A549 (cell line): ENCODE measurements at regions not wholly inside any gene's neighbourhood (a gene's known extent, or its start where the extent isn't known, plus 50 kb on each side); places are given as distances from the start of the nearest gene placed in this dataset.

Experiments used
- CTCF ChIP-seq: fragments of >200 bp; sonication (Bioruptor Twin); formaldehyde crosslinking; IDR thresholded peaks from 3 replicates; pipeline ENCODE4 v1.5.1; 2016
- MAZ ChIP-seq: fragments of 150-350 bp; IDR thresholded peaks from 2 replicates; pipeline ENCODE4 v1.6.1; 2014; ENCODE audit warnings: antibody characterized with exemption, low read depth, low read length, borderline replicate concordance

- TF ChIP-seq CTCF (no peak), MAZ (no peak)
Measured at GRCh38 chr3:147099076-147099475, 307.3 kb downstream of the ZIC4 start.
